Lower lobe of right lung (tissue), 2 donors: ENCODE measurements at regions not wholly inside any gene's neighbourhood (a gene's known extent, or its start where the extent isn't known, plus 50 kb on each side); places are given as distances from the start of the nearest gene placed in this dataset.

Source experiments
- ATAC-seq, 2 donors: fragments of 200-7000 bp; cut with Tn5 transposase; one replicate each; pipeline ENCODE4 v1.9.1; 2020 to 2022; ENCODE audit warnings: mild to moderate bottlenecking in 2 of 2, moderate library complexity in 2 of 2
- DNase-seq: peaks from one replicate; pipeline ENCODE4 v3.0.0-alpha.2; 2020
- H3K27ac ChIP-seq: fragments of 200-600 bp; one replicate; pipeline ENCODE4 v1.8.0; 2022
- H3K27me3 ChIP-seq: fragments of 200-600 bp; one replicate; pipeline ENCODE4 v1.8.0; 2022; ENCODE audit warnings: low read depth
- H3K36me3 ChIP-seq: fragments of 200-600 bp; one replicate; pipeline ENCODE4 v1.8.0; 2022; ENCODE audit warnings: mild to moderate bottlenecking
- H3K4me1 ChIP-seq: fragments of 200-600 bp; one replicate; pipeline ENCODE4 v1.8.0; 2022
- H3K4me3 ChIP-seq: fragments of 200-600 bp; one replicate; pipeline ENCODE4 v1.8.0; 2022; ENCODE audit warnings: mild to moderate bottlenecking
- H3K9me3 ChIP-seq: fragments of 200-600 bp; one replicate; pipeline ENCODE4 v1.8.0; 2022
- CTCF ChIP-seq: fragments of 200-600 bp; IDR thresholded peaks from one replicate; pipeline ENCODE4 v1.8.0; 2022; ENCODE audit warnings: antibody characterized with exemption, mild to moderate bottlenecking
- intact Hi-C: fragments of 100-400 bp; cut with DNase I; formaldehyde crosslinking; loops from one replicate; pipeline ENCODE4 v1.11.0; 2022
- donor health status: DM: no; HTN: yes; CAD: no; lungs with severe emphysema.

GRCh38 chr1:229950020-229950419, 117.0 kb upstream of the GALNT2 start:
- intact Hi-C loops, result no loop called here
- Histone ChIP-seq H3K27me3 (no peaks in the 10 kb centered on the region), H3K4me1 (no peaks in the 10 kb centered on the region), H3K9me3 (no peaks in the 10 kb centered on the region), H3K4me3 (no peak overlapping the region), H3K27ac (no peak overlapping the region), H3K36me3 (no peaks in the 10 kb centered on the region)
- DNase-seq (no peak), ATAC-seq (no peak)
- TF ChIP-seq CTCF, result no peak

- Histone ChIP-seq H3K27ac (no peak overlapping the region), H3K4me1 (no peaks in the 10 kb centered on the region), H3K27me3 (no peaks in the 10 kb centered on the region), H3K9me3 (no peaks in the 10 kb centered on the region), H3K4me3 (no peak overlapping the region), H3K36me3 (no peaks in the 10 kb centered on the region)
- DNase-seq (no peak), ATAC-seq (no peak)
- TF ChIP-seq CTCF, result no peak
- intact Hi-C loops, result no loop called here
Observed at GRCh38 chr1:229950908-229951307, 116.1 kb upstream of the GALNT2 start.

- no peak for DNase-seq
Observed at GRCh38 chr1:229951856-229952534, 115.0 kb upstream of the GALNT2 start.

GRCh38 chr1:229952670-229953520, 114.1 kb upstream of the GALNT2 start:
- no peak for ATAC-seq
- Histone ChIP-seq H3K9me3 (no peaks in the 10 kb centered on the region), H3K27me3 (no peaks in the 10 kb centered on the region), H3K4me1 (no peaks in the 10 kb centered on the region), H3K4me3 (no peak overlapping the region), H3K36me3 (no peaks in the 10 kb centered on the region), H3K27ac (no peak overlapping the region)
- DNase-seq, result no peak
- intact Hi-C loops, result no loop called here
- no peak for TF ChIP-seq CTCF

More at GRCh38 chr1:229951856-229952534, 115.0 kb upstream of the GALNT2 start:
- intact Hi-C loops, result no loop called here
- no peak overlapping the region for H3K27ac ChIP-seq
- ATAC-seq, result no peak
- H3K9me3 ChIP-seq, result no peaks in the 10 kb centered on the region
- H3K4me3 ChIP-seq, result no peak overlapping the region
- H3K4me1 ChIP-seq, result no peaks in the 10 kb centered on the region
- H3K27me3 ChIP-seq, result no peaks in the 10 kb centered on the region
- H3K36me3 ChIP-seq, result no peaks in the 10 kb centered on the region
- no peak for TF ChIP-seq CTCF

GRCh38 chr1:229953736-229954326, 113.2 kb upstream of the GALNT2 start:
- ATAC-seq (no peak), DNase-seq (no peak)
- Histone ChIP-seq H3K36me3 (no peaks in the 10 kb centered on the region), H3K4me1 (no peaks in the 10 kb centered on the region), H3K9me3 (no peaks in the 10 kb centered on the region), H3K27me3 (no peaks in the 10 kb centered on the region), H3K27ac (no peak overlapping the region), H3K4me3 (no peak overlapping the region)
- intact Hi-C loops, result no loop called here
- TF ChIP-seq CTCF, result no peak
